WTC11 (cell line): ENCODE measurements at regions not wholly inside any gene's neighbourhood (a gene's known extent, or its start where the extent isn't known, plus 50 kb on each side); places are given as distances from the start of the nearest gene placed in this dataset.

Source experiments
- ATAC-seq: fragments of 200-7000 bp; cut with Tn5 transposase; 2 replicates; pipeline ENCODE4 v1.10.0; 2021; ENCODE audit warnings: mild to moderate bottlenecking, moderate library complexity
- CTCF ChIA-PET: fragments of 300-600 bp; sonication (Branson Sonifier 250); formaldehyde crosslinking; loops from one replicate; lab custom pipeline; 2021; ENCODE audit warnings: antibody characterized with exemption; lab: Charles Lee
- POLR2A ChIA-PET: fragments of 350-600 bp; sonication (Branson Sonifier 250); formaldehyde crosslinking; loops from one replicate; lab custom pipeline; 2021; ENCODE audit warnings: antibody characterized with exemption; lab: Charles Lee
- DNase-seq: peaks from one replicate; pipeline ENCODE4 v3.0.0; 2021; ENCODE audit warnings: low spot score
- H3K27ac Mint-ChIP-seq: 2 replicates; pipeline ENCODE4 v1.8.0; 2021; ENCODE audit warnings: mixed read lengths
- H3K27me3 Mint-ChIP-seq: 2 replicates; pipeline ENCODE4 v1.8.0; 2021; ENCODE audit warnings: low read depth, mild to moderate bottlenecking, moderate library complexity, mixed read lengths
- H3K36me3 Mint-ChIP-seq: 2 replicates; pipeline ENCODE4 v1.8.0; 2021; ENCODE audit warnings: mixed read lengths
- H3K4me1 Mint-ChIP-seq: 2 replicates; pipeline ENCODE4 v1.8.0; 2022; ENCODE audit warnings: mixed read lengths
- H3K4me3 Mint-ChIP-seq: 2 replicates; pipeline ENCODE4 v1.8.0; 2021; ENCODE audit warnings: mild to moderate bottlenecking, moderate library complexity, mixed read lengths
- H3K9me3 Mint-ChIP-seq: 2 replicates; pipeline ENCODE4 v1.8.0; 2021; ENCODE audit warnings: mixed read lengths
- ATF1 ChIP-seq: sonication (generic); formaldehyde crosslinking; IDR thresholded peaks from 2 replicates; pipeline ENCODE4 v1.8.1; 2023; ENCODE audit warnings: mild to moderate bottlenecking, moderate library complexity, missing genetic modification reagents
- E2F4 ChIP-seq: sonication (generic); formaldehyde crosslinking; IDR thresholded peaks from 2 replicates; pipeline ENCODE4 v1.8.1; 2022; ENCODE audit warnings: low read depth, mild to moderate bottlenecking, moderate library complexity, missing genetic modification reagents, borderline replicate concordance
- FOXJ3 ChIP-seq: sonication (generic); formaldehyde crosslinking; IDR thresholded peaks from 2 replicates; pipeline ENCODE4 v1.9.0; 2021; ENCODE audit warnings: missing genetic modification reagents, mild to moderate bottlenecking, borderline replicate concordance
- IRF2 ChIP-seq: sonication (generic); formaldehyde crosslinking; IDR thresholded peaks from 2 replicates; pipeline ENCODE4 v1.8.0; 2022; ENCODE audit warnings: low read depth, missing genetic modification reagents, borderline replicate concordance
- MYBL2 ChIP-seq: sonication (generic); formaldehyde crosslinking; IDR thresholded peaks from 2 replicates; pipeline ENCODE4 v1.8.1; 2023; ENCODE audit warnings: mild to moderate bottlenecking, moderate library complexity, missing genetic modification reagents
- PRRX2 ChIP-seq: fragments of 250-450 bp; sonication (Bioruptor Pico); IDR thresholded peaks from 2 replicates; pipeline ENCODE4 v1.8.0; 2021; ENCODE audit warnings: mild to moderate bottlenecking
- SOX15 ChIP-seq: fragments of 250-450 bp; sonication (Bioruptor Pico); IDR thresholded peaks from 2 replicates; pipeline ENCODE4 v1.9.0; 2021; ENCODE audit warnings: mild to moderate bottlenecking
- TCF7 ChIP-seq: sonication (generic); formaldehyde crosslinking; IDR thresholded peaks from 2 replicates; pipeline ENCODE4 v1.8.0; 2022; ENCODE audit warnings: mild to moderate bottlenecking, low read depth, missing genetic modification reagents, moderate library complexity
- ZBTB21 ChIP-seq: sonication (generic); formaldehyde crosslinking; IDR thresholded peaks from 2 replicates; pipeline ENCODE4 v1.8.1; 2023; ENCODE audit warnings: mild to moderate bottlenecking, missing genetic modification reagents, borderline replicate concordance
- ZNF281 ChIP-seq: sonication (generic); formaldehyde crosslinking; IDR thresholded peaks from 2 replicates; pipeline ENCODE4 v1.8.0; 2023; ENCODE audit warnings: mild to moderate bottlenecking, missing genetic modification reagents
- ZNF396 ChIP-seq: fragments of 250-450 bp; sonication (Bioruptor Pico); IDR thresholded peaks from 2 replicates; pipeline ENCODE4 v1.8.0; 2021; ENCODE audit warnings: mild to moderate bottlenecking, moderate library complexity, borderline replicate concordance
- ZNF416 ChIP-seq: fragments of 250-450 bp; sonication (Bioruptor Pico); IDR thresholded peaks from 2 replicates; pipeline ENCODE4 v1.9.0; 2021; ENCODE audit warnings: mild to moderate bottlenecking, inconsistent platforms
- ZSCAN18 ChIP-seq: fragments of 250-450 bp; sonication (Bioruptor Pico); IDR thresholded peaks from 2 replicates; pipeline ENCODE4 v2.1.2; 2022; ENCODE audit warnings: mild to moderate bottlenecking, moderate library complexity
- TF ChIP-seq, protein P1 (sequence below): fragments of 250-450 bp; sonication (Bioruptor Pico); IDR thresholded peaks from 2 replicates; pipeline ENCODE4 v1.8.0; 2021; ENCODE audit warnings: mild to moderate bottlenecking
- TF ChIP-seq, protein P2 (sequence below): sonication (generic); formaldehyde crosslinking; IDR thresholded peaks from 2 replicates; pipeline ENCODE4 v1.8.0; 2022; ENCODE audit warnings: missing genetic modification reagents
- TF ChIP-seq, protein P3 (sequence below): sonication (generic); formaldehyde crosslinking; IDR thresholded peaks from 2 replicates; pipeline ENCODE4 v1.8.1; 2022; ENCODE audit warnings: missing genetic modification reagents, borderline replicate concordance

DNA sequence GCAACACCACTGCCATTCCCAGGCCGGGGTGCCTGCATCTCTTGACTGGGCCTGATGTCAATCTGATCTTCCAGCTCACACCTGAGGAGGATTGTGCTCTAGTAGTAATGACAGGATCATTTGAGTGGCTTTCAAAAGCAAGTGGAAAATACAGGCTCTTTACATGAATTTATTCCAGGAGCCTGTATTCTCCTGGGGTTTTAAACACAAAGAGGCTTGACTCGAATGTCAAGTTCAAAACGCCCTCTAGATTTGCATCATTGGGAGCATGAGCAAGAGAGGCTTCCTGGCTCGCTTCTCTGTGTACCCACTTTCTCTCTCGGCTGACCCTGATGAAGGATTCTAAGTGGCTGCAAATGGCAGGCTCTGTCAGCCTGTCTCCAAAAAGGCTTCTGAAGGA, 199.5 kb upstream of the PUDP start:
- POLR2A ChIA-PET, result no interaction called here

DNA sequence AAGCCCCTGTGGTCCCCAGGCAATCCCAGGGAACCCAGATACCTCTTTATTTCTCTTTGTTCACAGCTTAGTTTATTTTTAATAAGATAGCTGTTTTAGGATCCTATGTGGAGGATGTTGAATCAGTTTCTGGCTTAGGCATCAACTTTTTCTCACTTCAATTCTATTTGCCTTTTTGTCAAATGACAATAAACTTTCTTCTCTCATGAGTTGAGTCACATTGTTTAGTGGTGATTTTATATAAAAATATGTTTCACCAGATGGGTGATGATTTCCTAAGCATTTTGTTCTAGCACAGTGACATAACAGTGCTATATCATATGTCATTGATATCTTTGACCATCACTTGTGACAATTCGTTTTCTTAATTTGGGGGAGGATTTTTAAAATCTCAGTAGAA, 198.1 kb upstream of the PUDP start:
- no peak overlapping the region for H3K4me3 Mint-ChIP-seq
- H3K9me3 Mint-ChIP-seq, result no peaks in the 10 kb centered on the region
- no peaks in the 10 kb centered on the region for H3K36me3 Mint-ChIP-seq
- ChIA-PET CTCF (no interaction called here), POLR2A (no interaction called here)
- ATAC-seq (no peak), DNase-seq (no peak)
- no peak overlapping the region for H3K27ac Mint-ChIP-seq
- H3K4me1 Mint-ChIP-seq, result peaks cover 7% of the 10 kb centered on the region
- H3K27me3 Mint-ChIP-seq, result peaks cover 3% of the 10 kb centered on the region; the same call in 1 of the 2 replicates
- TF ChIP-seq, protein P1, sequence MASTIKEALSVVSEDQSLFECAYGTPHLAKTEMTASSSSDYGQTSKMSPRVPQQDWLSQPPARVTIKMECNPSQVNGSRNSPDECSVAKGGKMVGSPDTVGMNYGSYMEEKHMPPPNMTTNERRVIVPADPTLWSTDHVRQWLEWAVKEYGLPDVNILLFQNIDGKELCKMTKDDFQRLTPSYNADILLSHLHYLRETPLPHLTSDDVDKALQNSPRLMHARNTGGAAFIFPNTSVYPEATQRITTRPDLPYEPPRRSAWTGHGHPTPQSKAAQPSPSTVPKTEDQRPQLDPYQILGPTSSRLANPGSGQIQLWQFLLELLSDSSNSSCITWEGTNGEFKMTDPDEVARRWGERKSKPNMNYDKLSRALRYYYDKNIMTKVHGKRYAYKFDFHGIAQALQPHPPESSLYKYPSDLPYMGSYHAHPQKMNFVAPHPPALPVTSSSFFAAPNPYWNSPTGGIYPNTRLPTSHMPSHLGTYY (CRISPR knock-in tag), result no peak
- TF ChIP-seq ZBTB21 (CRISPR knock-in tag) (no peak), ZNF396 (CRISPR knock-in tag) (no peak), ZNF281 (CRISPR knock-in tag) (no peak), IRF2 (CRISPR knock-in tag) (no peak), PRRX2 (CRISPR knock-in tag) (no peak), E2F4 (CRISPR knock-in tag) (no peak), ATF1 (CRISPR knock-in tag) (no peak), TCF7 (CRISPR knock-in tag) (no peak), ZNF416 (no peak)
- TF ChIP-seq, protein P2, sequence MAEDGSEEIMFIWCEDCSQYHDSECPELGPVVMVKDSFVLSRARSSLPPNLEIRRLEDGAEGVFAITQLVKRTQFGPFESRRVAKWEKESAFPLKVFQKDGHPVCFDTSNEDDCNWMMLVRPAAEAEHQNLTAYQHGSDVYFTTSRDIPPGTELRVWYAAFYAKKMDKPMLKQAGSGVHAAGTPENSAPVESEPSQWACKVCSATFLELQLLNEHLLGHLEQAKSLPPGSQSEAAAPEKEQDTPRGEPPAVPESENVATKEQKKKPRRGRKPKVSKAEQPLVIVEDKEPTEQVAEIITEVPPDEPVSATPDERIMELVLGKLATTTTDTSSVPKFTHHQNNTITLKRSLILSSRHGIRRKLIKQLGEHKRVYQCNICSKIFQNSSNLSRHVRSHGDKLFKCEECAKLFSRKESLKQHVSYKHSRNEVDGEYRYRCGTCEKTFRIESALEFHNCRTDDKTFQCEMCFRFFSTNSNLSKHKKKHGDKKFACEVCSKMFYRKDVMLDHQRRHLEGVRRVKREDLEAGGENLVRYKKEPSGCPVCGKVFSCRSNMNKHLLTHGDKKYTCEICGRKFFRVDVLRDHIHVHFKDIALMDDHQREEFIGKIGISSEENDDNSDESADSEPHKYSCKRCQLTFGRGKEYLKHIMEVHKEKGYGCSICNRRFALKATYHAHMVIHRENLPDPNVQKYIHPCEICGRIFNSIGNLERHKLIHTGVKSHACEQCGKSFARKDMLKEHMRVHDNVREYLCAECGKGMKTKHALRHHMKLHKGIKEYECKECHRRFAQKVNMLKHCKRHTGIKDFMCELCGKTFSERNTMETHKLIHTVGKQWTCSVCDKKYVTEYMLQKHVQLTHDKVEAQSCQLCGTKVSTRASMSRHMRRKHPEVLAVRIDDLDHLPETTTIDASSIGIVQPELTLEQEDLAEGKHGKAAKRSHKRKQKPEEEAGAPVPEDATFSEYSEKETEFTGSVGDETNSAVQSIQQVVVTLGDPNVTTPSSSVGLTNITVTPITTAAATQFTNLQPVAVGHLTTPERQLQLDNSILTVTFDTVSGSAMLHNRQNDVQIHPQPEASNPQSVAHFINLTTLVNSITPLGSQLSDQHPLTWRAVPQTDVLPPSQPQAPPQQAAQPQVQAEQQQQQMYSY (CRISPR knock-in tag), result no peak

More for the DNA sequence above, 199.5 kb upstream of the PUDP start:
- peaks cover 19% of the 10 kb centered on the region for H3K4me1 Mint-ChIP-seq
- no peaks in the 10 kb centered on the region for H3K9me3 Mint-ChIP-seq
- CTCF ChIA-PET, result no interaction called here
- TF ChIP-seq MYBL2, result no peak
- TF ChIP-seq FOXJ3, result no peak
- TF ChIP-seq, protein P3, sequence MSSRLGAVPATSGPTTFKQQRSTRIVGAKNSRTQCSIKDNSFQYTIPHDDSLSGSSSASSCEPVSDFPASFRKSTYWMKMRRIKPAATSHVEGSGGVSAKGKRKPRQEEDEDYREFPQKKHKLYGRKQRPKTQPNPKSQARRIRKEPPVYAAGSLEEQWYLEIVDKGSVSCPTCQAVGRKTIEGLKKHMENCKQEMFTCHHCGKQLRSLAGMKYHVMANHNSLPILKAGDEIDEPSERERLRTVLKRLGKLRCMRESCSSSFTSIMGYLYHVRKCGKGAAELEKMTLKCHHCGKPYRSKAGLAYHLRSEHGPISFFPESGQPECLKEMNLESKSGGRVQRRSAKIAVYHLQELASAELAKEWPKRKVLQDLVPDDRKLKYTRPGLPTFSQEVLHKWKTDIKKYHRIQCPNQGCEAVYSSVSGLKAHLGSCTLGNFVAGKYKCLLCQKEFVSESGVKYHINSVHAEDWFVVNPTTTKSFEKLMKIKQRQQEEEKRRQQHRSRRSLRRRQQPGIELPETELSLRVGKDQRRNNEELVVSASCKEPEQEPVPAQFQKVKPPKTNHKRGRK (CRISPR knock-in tag), result no peak
- TF ChIP-seq SOX15, result no peak
- TF ChIP-seq ZSCAN18 (CRISPR knock-in tag), result no peak
- TF ChIP-seq PRRX2 (CRISPR knock-in tag), result no peak
- ATAC-seq, result no peak
- no peak for DNase-seq
- H3K27ac Mint-ChIP-seq, result no peak overlapping the region
- H3K27me3 Mint-ChIP-seq, result peaks cover 3% of the 10 kb centered on the region; the same call in 1 of the 2 replicates
- no peak overlapping the region for H3K4me3 Mint-ChIP-seq
- no peaks in the 10 kb centered on the region for H3K36me3 Mint-ChIP-seq
